ENCODE measurements at regions not wholly inside any gene's neighbourhood (a gene's known extent, or its start where the extent isn't known, plus 50 kb on each side); places are given as distances from the start of the nearest gene placed in this dataset.

- DNase-seq: no peak
Measured at GRCh38 chr10:3248526-3249306, 76.1 kb upstream of the PITRM1 start.

- DNase-seq: no peak
Measured at GRCh38 chr10:3245395-3245794, 72.8 kb upstream of the PITRM1 start.

- no peak for DNase-seq
Measured at GRCh38 chr10:3241967-3242650, 69.5 kb upstream of the PITRM1 start.

- DNase-seq: no peak
Measured at GRCh38 chr10:3241274-3241921, 68.8 kb upstream of the PITRM1 start.

GRCh38 chr10:3239920-3240894 is 67.6 kb upstream of the PITRM1 start:
- DNase-seq: no peak

- peak; percentile 58 to 73 for DNase-seq
Measured at GRCh38 chr10:3239066-3239919, 66.7 kb upstream of the PITRM1 start.

GRCh38 chr10:3238115-3238871 is 65.7 kb upstream of the PITRM1 start:
- no peak for DNase-seq

GRCh38 chr10:3237530-3237929 is 64.9 kb upstream of the PITRM1 start:
- DNase-seq: no peak

- DNase-seq: no peak
Measured at GRCh38 chr10:3236644-3237404, 64.2 kb upstream of the PITRM1 start.

- no peak for DNase-seq
Measured at GRCh38 chr10:3235996-3236510, 63.5 kb upstream of the PITRM1 start.

- no peak for DNase-seq
Measured at GRCh38 chr10:3235395-3235794, 62.8 kb upstream of the PITRM1 start.

- no peak for DNase-seq
Measured at GRCh38 chr10:3233486-3233990, 61.0 kb upstream of the PITRM1 start.

- DNase-seq: no peak
Measured at GRCh38 chr10:3231951-3232730, 59.6 kb upstream of the PITRM1 start.

GRCh38 chr10:3229815-3230214 is 57.2 kb upstream of the PITRM1 start:
- DNase-seq: no peak

GRCh38 chr10:3228629-3228945 is 56.0 kb upstream of the PITRM1 start:
- no peak for DNase-seq

GRCh38 chr10:3226960-3227744 is 54.6 kb upstream of the PITRM1 start:
- no peak for DNase-seq

- DNase-seq: no peak
Measured at GRCh38 chr10:3225561-3225960, 53.0 kb upstream of the PITRM1 start.

- DNase-seq: no peak
Measured at GRCh38 chr10:3224241-3224640, 51.7 kb upstream of the PITRM1 start.
